DMS153 (cell line): ENCODE measurements at regions not wholly inside any gene's neighbourhood (a gene's known extent, or its start where the extent isn't known, plus 50 kb on each side); places are given as distances from the start of the nearest gene placed in this dataset.

Experiments
- DNase-seq: peaks from one replicate; lab custom pipeline; 2025; lab: John Stamatoyannopoulos, UW

DNA sequence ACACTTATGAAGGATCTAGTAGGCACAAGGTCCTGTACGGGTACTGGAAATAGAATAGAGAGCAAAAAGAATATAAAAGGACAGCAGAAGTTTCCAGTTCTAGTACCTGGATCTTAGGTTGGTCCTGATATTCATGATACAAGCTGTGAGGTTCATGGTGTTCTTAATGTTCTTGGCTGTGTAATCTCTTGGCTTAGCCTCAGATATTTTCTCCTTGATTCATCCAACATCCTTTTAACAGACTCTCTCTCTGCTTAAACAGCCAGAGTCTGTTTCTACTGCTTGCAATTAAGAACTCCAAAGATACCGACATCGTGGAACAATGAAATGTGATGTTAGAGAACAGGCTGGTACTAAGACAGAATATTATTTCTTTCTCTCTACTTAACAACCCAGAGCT lies 49.9 kb downstream of the CNTN3 start:
- DNase-seq, result no peak

DNA sequence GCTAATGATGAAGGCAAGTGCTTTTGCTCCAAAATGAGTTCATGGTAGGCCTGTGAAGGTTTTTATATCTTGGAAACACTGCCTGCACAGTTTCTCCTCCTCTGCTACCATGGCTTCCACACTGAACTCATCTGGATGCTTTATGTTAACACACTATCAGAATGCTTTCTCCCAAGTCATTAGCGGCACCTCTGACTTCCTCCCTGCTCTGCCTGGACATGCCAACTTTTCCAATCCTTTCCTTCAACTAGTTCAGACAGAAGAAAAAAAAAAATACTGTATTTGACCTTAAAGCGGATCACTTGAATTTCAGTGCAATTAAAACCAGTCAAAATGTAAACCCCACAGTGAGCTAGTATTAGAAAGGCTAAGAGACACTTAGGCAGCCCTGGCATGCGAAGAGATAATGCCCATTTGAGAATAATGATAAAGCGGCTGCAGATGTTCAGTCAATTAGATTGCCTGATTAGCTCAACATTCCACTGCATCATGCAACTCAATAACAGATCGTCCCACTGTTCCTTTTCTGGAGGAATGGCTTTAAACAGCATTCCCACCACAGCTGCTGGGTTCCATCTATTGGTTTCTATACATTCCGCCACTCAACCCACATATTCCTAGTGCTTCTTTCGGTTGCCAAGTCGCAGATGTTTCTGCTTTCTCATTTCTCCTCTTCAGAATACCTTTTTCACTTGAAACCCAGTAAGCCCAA lies 51.7 kb downstream of the CNTN3 start:
- DNase-seq, result no peak

DNA sequence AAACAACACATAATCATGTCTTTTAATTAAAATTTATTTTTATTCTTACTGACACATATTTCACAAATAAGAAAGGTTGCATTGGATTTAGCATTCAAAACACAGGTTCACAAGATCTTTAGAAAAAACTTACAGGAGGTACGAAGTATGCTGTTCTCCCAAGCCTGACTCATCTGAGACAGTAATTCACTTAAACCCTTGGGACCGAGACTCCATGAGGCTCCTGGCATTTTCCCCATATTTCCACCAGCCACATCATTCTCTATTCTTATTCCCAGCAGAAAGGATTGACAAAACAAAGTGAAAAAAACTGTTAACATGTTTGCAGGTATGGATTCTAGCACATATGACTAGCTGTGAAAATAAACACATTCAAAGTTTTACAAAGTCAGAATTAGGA lies 52.6 kb downstream of the CNTN3 start:
- DNase-seq, result no peak

DNA sequence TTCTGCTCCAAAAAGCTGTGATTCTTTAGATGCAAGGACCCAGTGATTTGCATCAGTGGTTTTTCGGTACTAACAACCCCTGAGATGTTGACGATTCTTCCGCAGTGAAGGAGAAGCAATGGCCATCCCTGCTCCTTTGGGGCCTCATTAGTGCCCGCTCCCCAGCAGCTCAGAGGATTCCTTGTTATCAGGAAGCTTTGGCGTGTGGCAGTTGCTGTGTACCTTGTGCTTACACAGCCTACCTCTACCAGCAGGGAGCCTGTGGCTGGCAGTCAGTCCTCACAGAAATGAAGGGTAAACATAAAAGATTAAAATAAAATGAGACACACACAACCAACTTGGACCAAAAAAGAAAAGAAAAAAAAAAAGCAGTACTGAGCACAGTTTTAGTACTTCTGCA lies 55.2 kb downstream of the CNTN3 start:
- DNase-seq, result no peak

DNA sequence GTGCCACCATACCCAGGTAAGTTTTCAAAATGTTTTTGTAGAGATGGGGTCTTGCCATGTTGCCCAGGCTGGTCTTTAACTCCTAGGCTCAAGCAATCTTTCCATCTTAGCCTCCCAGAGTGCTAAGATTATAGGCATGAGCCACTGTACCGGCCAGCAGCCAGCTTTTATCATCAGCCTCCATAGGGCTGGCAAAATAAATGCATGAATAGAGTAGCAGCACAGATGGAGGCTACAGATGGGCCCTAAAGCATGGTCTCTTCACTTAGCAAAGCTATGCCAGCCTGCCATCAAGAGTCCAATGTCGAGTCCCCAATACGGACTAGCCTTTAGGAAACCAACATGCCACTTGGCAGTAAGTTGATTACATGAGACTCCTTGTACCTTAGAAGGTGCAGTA lies 63.8 kb downstream of the CNTN3 start:
- DNase-seq, result no peak

DNA sequence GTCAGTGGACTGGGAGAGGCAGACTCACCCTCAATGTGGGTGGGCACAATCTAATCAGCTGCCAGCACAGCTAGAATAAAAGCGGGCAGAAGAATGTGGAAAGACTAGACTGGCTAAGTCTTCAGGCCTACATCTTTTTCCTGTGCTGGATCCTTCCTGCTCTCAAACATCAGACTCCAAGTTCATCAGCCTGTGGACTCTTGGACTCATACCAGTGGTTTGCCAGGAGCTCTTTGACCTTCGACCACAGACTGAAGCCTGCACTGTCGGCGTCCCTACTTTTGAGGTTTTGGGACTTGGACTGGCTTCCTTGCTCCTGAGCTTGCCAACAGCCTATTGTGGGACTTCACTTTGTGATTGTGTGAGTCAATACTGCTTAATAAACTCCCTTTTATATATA lies 68.0 kb downstream of the CNTN3 start:
- DNase-seq, result no peak

DNA sequence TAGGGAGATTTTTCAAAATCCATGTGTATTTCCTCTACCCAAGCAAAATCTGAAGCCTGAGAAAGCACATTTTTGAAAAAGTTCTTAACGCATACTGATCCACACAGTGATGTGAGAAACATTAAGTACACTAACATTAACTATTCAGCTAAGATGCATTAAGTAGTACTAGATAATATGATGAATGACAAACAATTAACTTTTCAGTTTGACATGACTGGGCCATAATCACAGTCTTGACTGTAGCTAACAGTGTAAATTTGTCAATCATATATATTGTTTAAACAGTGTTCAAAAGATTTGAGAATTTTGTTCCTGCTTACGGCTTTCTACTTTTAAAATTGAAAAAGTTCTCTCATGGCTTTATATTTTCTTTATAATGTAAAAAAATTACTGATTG lies 72.0 kb downstream of the CNTN3 start:
- no peak for DNase-seq

DNA sequence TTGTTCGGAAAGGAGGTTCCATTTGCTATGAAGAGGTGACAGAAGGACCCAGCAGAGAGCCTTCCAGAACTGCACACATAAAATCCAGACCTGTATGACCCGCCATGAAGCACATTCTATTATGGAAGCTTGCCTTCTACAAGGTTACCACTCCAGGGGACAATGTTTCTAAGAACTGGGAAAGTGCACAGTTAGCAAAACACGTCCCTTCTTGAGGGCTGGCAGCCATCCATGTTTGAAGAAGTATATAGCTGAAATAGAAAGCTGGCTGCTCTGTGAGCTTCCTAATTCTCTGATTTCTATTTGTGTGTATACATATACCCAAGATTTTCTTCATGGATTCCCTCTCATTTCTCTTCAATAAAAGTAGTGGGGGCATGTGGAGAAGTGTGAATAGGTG lies 74.6 kb downstream of the CNTN3 start:
- DNase-seq, result no peak

DNA sequence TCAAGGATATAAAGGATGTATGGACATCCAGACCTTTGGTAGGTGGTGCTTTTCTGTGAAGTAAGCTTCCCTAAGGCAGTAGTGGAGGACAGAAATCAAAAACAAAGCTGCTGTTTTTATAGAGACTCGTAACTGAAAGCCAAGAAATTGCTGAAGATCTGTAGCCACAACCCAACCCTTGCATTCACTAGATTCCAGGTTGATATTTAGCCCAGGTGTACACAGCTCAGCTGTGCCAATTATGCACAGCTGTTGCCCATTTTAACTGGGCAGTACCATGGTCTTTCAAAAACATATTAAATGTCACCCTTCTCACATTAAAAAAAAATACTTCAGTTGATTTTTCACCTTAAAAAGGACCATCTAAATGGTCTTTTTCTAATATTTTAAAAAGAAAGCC lies 75.8 kb downstream of the CNTN3 start:
- no peak for DNase-seq

DNA sequence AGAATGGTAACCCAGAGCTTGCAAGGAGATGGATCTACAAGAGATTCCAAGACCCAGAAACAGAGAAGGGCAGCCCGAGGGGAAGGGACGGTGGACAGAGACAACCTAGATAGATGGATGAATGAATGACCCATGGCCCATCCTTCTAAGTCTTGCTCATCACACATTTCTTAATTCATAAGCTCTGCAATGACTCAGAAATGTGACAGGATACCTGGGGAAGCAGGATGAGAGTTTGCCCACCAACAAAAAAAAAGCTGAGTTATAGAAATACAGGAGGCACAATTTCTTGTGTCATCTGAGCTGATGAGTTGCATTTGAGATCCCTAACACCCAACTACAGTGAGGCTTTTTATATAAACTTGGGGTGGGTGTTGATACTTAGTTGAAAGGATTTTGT lies 76.6 kb downstream of the CNTN3 start:
- no peak for DNase-seq

DNA sequence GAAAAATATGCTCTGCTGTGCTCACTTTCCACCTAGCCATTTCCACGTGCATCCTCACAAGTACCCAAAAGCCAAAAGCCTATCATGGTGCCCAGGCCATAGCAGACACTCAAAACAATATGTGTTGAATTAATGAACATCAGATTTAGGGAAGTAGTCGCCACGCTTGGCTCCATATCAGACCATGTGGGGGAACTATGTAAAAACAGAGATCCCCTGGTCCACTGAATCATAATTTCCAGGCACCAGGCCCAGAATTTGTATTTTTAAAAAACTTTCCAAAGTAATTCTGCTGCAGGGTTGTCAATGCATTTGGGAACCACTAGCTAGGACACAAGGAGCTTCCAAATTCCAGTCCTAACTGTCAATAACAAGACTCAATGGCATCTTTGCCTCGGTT lies 77.3 kb downstream of the CNTN3 start:
- no peak for DNase-seq

DNA sequence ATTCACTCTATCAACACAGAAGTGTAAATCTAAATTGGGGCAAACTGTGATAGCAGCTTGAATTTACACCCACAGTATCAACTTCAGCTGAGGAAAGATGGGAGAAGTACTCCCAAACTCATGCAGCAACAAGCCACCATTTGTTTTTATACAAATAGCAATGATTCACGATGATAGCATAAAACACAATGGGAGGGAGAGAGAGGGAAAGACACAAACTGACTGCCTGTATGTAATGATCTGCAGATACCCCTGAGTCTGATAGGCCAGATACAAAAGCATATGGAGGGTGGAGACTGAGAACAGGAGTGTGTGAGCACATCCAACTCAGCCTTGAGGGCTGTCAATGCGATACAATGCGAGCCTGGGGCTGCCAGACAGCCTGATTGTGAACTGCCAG lies 79.2 kb downstream of the CNTN3 start:
- no peak for DNase-seq

DNA sequence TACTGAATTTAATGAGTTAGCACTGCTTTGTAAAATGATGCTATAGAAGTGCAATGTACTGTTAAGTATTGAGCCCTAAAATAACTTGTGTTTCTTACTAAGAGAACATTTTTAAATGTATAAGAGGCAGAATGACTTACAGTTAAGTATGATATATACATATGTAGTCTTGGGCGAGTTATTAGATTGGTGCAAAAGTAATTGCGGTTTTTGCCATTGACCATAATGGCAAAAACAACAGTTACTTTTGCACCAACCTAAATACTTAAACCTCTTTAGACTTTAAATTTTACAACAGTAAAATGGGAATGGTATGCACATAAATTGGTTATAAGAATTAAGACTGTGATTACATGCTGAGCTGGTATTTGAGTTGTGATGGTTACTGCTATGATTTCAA lies 79.8 kb downstream of the CNTN3 start:
- DNase-seq, result no peak

DNA sequence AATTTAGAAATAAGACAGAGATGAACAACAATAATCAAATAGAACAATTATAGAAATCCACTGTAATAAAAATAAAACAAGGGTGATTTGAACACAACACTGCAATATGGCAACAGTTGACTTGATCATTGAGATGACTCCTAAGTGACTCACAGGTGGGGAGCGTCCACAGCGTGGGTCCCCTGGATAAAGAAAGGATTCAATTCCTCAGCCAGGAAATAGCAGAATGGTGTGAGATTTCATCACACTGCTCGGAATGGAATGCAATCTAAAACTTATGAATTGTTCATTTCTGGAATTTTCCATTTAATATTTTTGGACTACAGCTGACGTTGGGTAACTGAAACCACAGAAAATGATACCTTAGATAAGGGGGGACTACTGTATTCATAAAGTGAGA lies 82.0 kb downstream of the CNTN3 start:
- no peak for DNase-seq

DNA sequence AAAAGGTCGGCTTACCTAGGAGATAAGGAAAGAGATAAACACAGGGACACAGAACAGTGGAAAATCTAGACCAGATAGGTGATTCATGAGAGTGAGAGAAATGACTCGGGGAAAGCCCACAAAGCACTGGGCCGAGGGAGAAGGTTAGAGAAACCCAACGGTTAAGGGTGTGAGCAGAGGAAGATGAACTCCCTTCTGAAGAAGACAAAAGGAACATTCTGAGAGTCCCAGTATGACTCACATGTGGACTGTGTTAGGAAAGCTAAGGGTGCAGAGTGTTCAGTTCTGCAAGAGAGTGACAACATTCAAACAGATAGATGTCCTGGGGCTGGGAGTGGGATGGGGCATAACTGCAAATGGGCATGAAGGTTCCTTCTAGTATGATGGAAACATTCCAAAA lies 83.0 kb downstream of the CNTN3 start:
- no peak for DNase-seq

DNA sequence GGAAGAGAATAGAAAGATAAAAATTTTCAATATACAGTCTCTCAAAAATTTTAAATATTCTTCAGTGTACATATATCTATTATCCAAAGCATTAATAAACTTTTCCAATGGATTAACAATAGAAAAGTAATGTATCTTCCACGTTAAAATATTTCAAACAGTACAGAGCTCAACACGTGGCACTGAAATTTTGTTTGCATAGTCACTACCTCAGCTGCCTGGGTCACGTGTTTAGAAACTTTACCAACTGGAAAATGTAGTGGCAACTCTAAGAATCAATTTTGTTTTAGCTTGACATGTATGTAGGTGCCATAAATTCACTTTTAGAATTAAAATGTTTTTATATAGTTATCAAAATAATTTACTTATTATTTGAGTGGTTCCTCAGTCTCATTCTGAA lies 85.3 kb downstream of the CNTN3 start:
- no peak for DNase-seq

DNA sequence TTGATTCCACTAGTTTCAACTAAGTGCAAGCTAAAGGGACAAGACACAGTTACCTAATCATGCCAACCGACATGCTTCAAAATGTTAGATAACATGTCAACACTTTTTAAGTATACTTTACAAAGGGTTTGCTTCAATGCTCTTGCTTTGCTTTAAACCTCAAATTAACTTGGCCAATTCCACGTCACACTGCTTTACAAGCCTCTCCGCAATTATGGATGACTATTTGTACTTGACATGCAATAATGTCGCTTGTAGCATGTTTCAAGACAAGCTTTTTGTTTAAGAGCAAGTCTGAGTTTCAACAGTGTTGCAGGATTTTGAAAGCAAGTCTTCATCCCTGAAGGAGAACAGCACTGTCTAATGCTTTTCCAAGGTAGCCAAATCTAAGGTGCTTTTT lies 86.9 kb downstream of the CNTN3 start:
- no peak for DNase-seq

DNA sequence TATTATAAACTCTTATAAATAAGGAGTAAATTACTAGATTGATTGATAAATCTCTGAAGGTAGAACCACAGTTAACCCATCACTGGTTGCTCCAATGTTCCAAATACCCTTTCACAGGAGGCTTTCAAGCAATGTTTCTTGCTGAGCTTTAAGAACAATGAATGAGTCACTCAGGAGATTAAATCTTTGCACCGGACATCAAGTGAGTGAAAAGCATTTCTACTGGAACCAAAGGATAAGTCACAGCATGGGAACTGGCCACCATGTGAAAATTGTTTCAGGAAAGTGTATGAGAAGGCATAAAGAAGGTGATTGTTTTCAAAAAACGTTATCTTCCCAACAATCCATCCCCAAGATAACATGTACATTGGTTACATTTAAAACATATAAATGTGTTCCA lies 90.6 kb downstream of the CNTN3 start:
- DNase-seq, result no peak

DNA sequence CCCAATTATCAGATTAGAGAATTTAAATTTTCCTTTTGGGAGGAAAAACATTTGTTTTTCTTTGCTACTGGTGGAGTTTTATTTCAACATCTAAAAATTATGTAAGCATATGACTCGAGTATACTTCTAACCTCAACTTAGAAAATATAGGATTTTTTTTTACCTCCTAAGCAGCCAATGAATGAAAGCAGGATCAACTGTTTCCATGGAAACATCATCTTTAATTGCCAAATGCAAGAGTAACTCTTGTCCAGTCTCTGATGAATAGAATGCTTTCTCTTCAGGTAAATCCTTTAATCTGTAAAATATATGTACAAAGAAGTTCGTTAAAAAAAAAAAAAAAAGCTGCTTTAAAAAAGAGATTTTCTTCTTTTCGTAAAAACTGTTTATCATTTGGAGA lies 93.6 kb downstream of the CNTN3 start:
- DNase-seq, result no peak

DNA sequence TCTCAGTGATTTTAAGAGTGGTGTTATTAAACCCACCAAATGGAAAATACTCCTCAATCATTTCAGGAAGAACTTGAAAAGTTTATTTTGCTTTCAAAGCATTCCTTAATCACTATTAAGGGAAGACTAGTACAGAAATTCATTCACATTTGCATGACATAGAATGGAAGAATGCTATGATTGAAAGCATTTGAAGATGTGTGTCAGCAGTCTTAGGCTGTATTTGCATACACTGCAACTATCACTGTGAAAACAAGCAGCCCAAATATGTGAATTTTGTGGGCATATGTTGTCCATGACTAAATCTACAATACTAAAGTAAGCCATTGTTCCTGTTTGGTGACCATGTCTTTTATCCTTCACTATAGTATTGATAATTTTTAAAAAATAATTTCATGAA lies 95.8 kb downstream of the CNTN3 start:
- DNase-seq, result no peak

DNA sequence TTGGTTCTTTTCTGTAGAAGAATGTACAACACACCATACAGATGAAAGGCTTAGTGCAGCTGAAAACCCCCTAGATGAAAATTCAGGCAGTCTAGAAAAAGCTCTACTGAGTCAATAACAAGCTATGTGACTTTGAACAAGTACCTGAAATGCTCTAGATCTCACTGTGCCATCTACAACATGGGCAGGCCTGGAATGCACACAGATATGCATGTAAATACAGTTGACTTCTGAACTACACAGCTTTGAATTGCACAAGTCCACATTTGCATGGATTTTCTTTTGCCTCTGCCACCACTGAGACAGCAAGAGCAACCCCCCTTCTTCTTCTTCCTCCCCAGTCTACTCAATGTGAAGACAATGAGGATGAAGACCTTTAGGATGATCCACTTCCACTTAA lies 98.4 kb downstream of the CNTN3 start:
- DNase-seq, result no peak

DNA sequence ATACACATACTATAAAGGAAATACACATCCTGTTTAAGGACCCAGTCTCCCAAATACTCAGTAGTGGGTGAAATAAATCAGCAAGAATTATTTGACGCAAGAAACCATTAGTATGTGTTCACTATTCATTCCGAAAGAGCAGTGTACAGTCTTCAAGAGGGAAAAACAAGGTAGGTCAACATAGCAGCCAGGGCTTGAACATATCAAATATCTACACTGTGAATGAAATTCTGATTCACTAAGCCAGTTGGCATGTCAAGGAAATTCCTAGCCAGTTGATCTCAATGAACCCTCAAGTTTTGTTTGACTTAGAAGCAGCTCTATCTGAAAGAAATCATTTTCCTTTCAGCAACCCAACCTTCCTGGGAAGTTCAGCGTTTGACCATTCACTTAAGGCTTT lies 99.0 kb downstream of the CNTN3 start:
- no peak for DNase-seq

DNA sequence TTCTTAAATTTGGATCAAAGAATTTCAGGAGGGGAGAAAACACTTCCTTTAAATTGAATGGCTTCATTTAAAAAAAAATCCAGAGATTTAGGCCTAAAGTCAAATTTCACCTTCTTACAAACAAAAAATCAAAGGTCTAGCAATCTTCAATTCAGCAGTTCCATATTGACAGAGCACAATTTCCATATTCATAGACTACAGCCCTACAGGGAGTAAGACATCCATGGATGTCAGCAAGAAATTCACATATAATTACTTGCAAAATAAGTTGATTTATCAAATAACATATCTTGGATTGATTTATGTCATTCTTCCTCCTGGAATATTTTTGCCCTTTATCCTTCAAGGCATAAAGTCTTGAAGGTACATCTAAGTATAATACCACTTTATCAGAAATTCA lies 103.4 kb downstream of the CNTN3 start:
- DNase-seq, result no peak

DNA sequence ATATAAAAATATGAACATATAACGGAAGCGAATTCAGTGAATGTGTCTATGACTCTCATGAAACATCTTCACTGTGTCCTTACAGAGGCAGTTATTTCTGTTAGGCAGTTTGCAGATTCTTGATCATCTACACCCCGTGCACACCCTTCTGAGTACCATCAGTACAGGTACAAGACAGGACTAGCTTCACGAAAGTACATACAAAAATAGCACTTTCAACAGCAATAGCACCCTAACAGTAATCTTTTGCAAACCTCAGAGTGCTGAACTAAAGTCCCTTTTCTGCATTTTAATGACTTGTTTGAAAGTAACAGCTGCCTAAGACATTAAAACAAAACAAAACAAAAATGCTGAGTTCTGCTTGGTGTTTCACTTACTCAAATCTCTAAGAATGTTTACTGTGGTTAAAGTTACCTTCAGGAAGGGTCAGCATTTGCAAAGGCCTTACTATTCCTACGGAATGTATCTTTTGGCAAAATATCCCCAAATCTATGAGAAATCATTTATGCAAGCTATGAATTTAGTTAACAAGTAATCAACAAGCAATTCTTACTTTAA lies 104.1 kb downstream of the CNTN3 start:
- DNase-seq, result no peak

DNA sequence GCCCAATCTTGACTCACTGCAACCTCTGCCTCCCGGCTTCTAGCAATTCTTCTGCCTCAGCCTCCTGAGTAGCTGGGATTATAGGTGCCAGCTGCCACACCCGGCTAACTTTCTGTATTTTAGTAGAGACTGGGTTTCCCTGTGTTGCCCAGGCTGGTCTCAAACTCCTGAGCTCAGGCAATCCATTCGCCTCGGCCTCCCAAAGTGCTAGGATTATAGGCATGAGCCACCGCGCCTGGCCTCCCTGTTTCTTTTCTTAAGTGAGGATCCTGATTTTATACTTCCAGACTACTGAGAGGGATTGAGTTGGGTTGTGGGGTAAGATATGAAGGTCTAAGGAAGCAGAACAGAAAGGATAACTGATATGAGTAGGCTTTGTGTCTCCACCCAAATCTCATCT lies 106.8 kb downstream of the CNTN3 start:
- no peak for DNase-seq
